GM12891 (cell line): ENCODE measurements at regions not wholly inside any gene's neighbourhood (a gene's known extent, or its start where the extent isn't known, plus 50 kb on each side); places are given as distances from the start of the nearest gene placed in this dataset.

ENCODE experiments used
- PAX5 ChIP-seq: IDR thresholded peaks from 2 replicates; pipeline ENCODE4 v1.6.1; 2011; ENCODE audit warnings: low read length, moderate library complexity, mild to moderate bottlenecking; ENCODE audit not compliant: insufficient read depth, severe bottlenecking
- POLR2A ChIP-seq: IDR thresholded peaks from 2 replicates; pipeline ENCODE4 v1.6.1; 2011; ENCODE audit warnings: low read depth, low read length, control low read depth
- POLR2AphosphoS5 ChIP-seq: IDR thresholded peaks from 2 replicates; pipeline ENCODE4 v1.6.1; 2011; ENCODE audit warnings: low read depth, low read length, control low read depth

DNA sequence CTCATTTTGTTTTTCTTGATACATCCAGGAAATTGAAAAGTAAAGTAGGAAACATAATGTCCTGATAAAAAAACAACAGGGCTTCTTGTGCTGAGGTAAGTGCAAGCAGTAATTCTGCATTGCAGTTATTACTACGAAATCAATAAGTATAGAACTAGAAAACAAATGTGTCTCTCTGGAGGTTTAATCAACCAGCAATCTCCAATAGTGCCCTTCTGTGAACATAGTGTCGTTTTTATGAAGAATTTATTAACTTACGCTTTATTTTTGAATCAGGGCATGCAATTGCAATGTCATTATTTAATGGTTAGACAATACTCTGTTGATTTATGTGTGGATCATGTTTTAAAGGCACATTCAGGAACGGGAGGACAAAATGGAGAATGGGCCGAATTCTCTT, 494.1 kb upstream of the NOVA1 start:
- TF ChIP-seq POLR2A (no peak), POLR2AphosphoS5 (no peak), PAX5 (no peak)
